ENCODE measurements at regions not wholly inside any gene's neighbourhood (a gene's known extent, or its start where the extent isn't known, plus 50 kb on each side); places are given as distances from the start of the nearest gene placed in this dataset.

- H3K4me3 ChIP-seq (ENCODE audit: low read depth, low read length), result no peak overlapping the region
- TF ChIP-seq CTCF (IDR thresholded peaks at IDR 0.05; ENCODE audit: insufficient read depth, low read depth, low read length), result peak; percentile 45
- peak; percentile 2 for DNase-seq (ENCODE audit: low read depth)
Measured at GRCh38 chr1:58251430-58252073, 295.0 kb downstream of the OMA1 start.

GRCh38 chr1:58250587-58250948 is 296.0 kb downstream of the OMA1 start:
- no peak for TF ChIP-seq CTCF (IDR thresholded peaks at IDR 0.05; ENCODE audit: insufficient read depth, low read depth, low read length)
- H3K4me3 ChIP-seq (ENCODE audit: low read depth, low read length), result no peak overlapping the region
- DNase-seq (ENCODE audit: low read depth), result no peak

DNA sequence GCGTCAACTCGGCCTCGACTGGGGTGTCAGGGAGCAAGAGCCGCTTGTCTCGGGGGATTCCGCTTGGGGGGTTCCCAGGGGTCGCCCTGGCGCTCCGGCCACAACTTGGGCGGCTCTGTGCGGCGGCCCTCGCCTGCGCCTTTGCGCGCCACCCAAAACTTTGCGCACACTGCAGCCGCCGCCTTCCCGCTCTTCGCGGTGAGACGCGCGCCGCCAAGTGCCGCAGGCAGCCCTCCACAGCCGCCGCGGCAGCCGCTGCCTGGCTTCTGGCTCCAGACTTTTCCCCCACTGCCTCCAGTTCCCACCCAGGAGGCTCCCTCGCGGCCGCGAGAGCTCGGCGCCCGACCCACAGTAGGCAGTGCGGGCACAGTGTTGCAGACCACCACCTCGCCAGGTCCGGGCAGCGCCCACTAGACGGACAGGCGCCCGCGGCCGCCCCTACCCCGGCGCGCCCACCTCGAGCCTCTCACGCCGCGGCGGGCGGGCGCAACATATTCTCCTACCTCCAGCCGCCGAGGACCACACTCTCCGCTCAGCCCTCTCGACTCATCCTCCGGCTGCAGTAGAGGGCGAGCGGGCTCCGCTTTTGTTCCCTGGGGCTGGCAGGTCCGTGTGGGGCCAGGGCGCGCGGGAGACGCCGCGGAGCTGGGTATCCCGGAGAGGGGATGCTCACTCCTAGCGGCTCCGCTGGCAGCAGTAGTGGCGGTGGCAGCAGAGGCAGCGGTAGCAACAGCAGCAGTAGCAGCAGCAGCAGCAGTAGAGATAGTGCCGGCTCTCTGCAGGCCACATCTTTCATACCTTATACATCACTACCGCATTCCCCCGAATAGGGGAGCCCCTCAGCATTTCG is 296.6 kb downstream of the OMA1 start:
- TF ChIP-seq CTCF (IDR thresholded peaks at IDR 0.05; ENCODE audit: insufficient read depth, low read depth, low read length), result no peak
- H3K4me3 ChIP-seq (ENCODE audit: low read depth, low read length), result no peak overlapping the region
- DNase-seq (ENCODE audit: low read depth), result peak; percentile 10

DNA sequence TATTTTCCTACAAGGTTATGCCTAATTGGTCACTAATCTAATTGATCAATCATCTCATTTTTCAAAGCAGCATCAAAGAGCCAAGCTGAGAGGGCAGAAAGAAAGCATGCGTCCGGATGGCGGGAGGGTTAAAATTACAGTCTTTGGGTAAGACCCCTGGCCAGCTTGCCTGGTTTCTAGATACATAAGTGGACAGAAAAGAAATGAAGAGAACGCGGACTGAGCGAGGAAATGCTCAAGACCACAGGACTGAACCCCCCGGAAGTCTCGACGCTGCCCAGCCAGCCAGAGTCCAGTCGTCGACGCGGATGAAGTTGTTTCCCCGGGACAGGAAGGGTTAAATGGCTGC is 297.2 kb downstream of the OMA1 start:
- TF ChIP-seq CTCF (IDR thresholded peaks at IDR 0.05; ENCODE audit: insufficient read depth, low read depth, low read length), result no peak
- no peak for DNase-seq (ENCODE audit: low read depth)
- no peak overlapping the region for H3K4me3 ChIP-seq (ENCODE audit: low read depth, low read length)

- no peak overlapping the region for H3K4me3 ChIP-seq (ENCODE audit: low read depth, low read length)
- DNase-seq (ENCODE audit: low read depth), result no peak
- no peak for TF ChIP-seq CTCF (IDR thresholded peaks at IDR 0.05; ENCODE audit: insufficient read depth, low read depth, low read length)
Measured at GRCh38 chr1:58248791-58249190, 297.7 kb downstream of the OMA1 start.

- no peak for DNase-seq (ENCODE audit: low read depth)
- no peak for TF ChIP-seq CTCF (IDR thresholded peaks at IDR 0.05; ENCODE audit: insufficient read depth, low read depth, low read length)
- H3K4me3 ChIP-seq (ENCODE audit: low read depth, low read length), result no peak overlapping the region
Measured at GRCh38 chr1:58248072-58248471, 298.5 kb downstream of the OMA1 start.

Data from fibroblast of villous mesenchyme (primary cell).